K562 (cell line): ENCODE measurements at regions not wholly inside any gene's neighbourhood (a gene's known extent, or its start where the extent isn't known, plus 50 kb on each side); places are given as distances from the start of the nearest gene placed in this dataset.

ENCODE experiments used
- ATAC-seq: fragments of 200-7000 bp; cut with Tn5 transposase; 3 replicates; pipeline ENCODE4 v1.9.1; 2020; ENCODE audit warnings: moderate library complexity
- BruUV-seq: library from RNA; stranded (reverse); fragments of 400-500 nt; replicated peaks from 2 replicates; lab custom pipeline; 2021; lab: Mats Ljungman, UMichigan
- CTCF ChIA-PET: fragments of 300-600 bp; formaldehyde crosslinking; extraction: SDS; loops from one replicate; lab custom pipeline; 2021; ENCODE audit warnings: low intra/inter-chr PET ratio; lab: Yijun Ruan, JAX
- POLR2A ChIA-PET: fragments of 300-600, 350-650 bp; sonication (Branson Sonifier 250); formaldehyde crosslinking; extraction: SDS; loops from one replicate; lab custom pipeline; 2021; ENCODE audit warnings: antibody characterized with exemption, inconsistent platforms; lab: Yijun Ruan, JAX
- DNase-seq, 4 experiments: peaks; one replicate each; pipeline versions ENCODE4 v3.0.0 to v3.0.0-alpha.2; 2011 to 2018; ENCODE audit warnings: low spot score in 3 of 4, mixed read lengths in 3 of 4; ENCODE audit errors: extremely low read depth in 1 of 4
- FAIRE-seq: peaks from 2 replicates; lab custom pipeline; 2011; peaks lifted over from hg19 to GRCh38; lab: Jason Lieb, UNC
- H2AFZ ChIP-seq: 2 replicates; pipeline ENCODE4 v1.6.0; 2011; ENCODE audit warnings: low read depth, low read length, control low read depth, inconsistent platforms
- H3K27ac ChIP-seq: fragments of 200-600 bp; 3 replicates; pipeline ENCODE4 v1.8.0; 2011; ENCODE audit warnings: low read depth, mild to moderate bottlenecking, control low read depth, inconsistent platforms, low read length, moderate library complexity, mixed read lengths; ENCODE audit errors: extremely low read depth
- H3K27me3 ChIP-seq, 2 experiments: fragments of 300-600 bp in 1 of 2; 2 replicates in 1 of 2; 3 replicates in 1 of 2; pipeline versions ENCODE4 v1.6.0 to v1.8.0; 2011; ENCODE audit warnings: inconsistent platforms in 2 of 2, low read length in 2 of 2, mild to moderate bottlenecking in 1 of 2, mixed read lengths in 1 of 2, moderate library complexity in 1 of 2; ENCODE audit not compliant: control insufficient read depth in 2 of 2, insufficient read depth in 2 of 2
- H3K36me3 ChIP-seq: fragments of 300-600 bp; 3 replicates; pipeline ENCODE4 v1.8.0; 2011; ENCODE audit warnings: mild to moderate bottlenecking, low read length, inconsistent platforms; ENCODE audit not compliant: control insufficient read depth, insufficient read depth
- H3K4me1 ChIP-seq, 2 experiments: fragments of 200-600 bp in 1 of 2; replicated peaks in 1 of 2; 2 replicates in 1 of 2; 3 replicates in 1 of 2; pipeline versions ENCODE4 v1.5.1 to v1.8.0; 2011; ENCODE audit warnings: inconsistent platforms in 2 of 2, low read length in 2 of 2, mild to moderate bottlenecking in 1 of 2, mixed read lengths in 1 of 2, moderate library complexity in 1 of 2; ENCODE audit not compliant: control insufficient read depth in 2 of 2, insufficient read depth in 2 of 2
- H3K4me2 ChIP-seq: 2 replicates; pipeline ENCODE4 v1.6.1; 2011; ENCODE audit warnings: low read length, control low read depth, inconsistent platforms, mixed read lengths; ENCODE audit not compliant: insufficient read depth
- H3K4me3 ChIP-seq: fragments of 200-600 bp; sonication (generic), shearing (Covaris generic); 2 replicates; pipeline ENCODE4 v1.5.1; 2016; ENCODE audit warnings: control low read depth, inconsistent platforms
- H3K79me2 ChIP-seq: fragments of 200-600 bp; 3 replicates; pipeline ENCODE4 v1.8.0; 2011; ENCODE audit warnings: low read length, inconsistent platforms; ENCODE audit not compliant: control insufficient read depth, insufficient read depth
- H3K9ac ChIP-seq, 2 experiments: 2 replicates each; pipeline versions ENCODE4 v1.6.0 to v1.6.1; 2011; ENCODE audit warnings: low read depth in 2 of 2, low read length in 2 of 2, control low read depth in 1 of 2, inconsistent platforms in 1 of 2, mild to moderate bottlenecking in 1 of 2, mixed read lengths in 1 of 2; ENCODE audit not compliant: insufficient read depth in 1 of 2
- H3K9me1 ChIP-seq: one replicate; pipeline ENCODE4 v1.6.0; 2011; ENCODE audit warnings: inconsistent platforms, mild to moderate bottlenecking, low read length, moderate library complexity; ENCODE audit not compliant: control insufficient read depth, insufficient read depth
- H3K9me3 ChIP-seq: replicated peaks from 2 replicates; pipeline ENCODE4 v1.5.1; 2011; ENCODE audit warnings: low read depth, low read length, inconsistent platforms; ENCODE audit not compliant: control insufficient read depth, insufficient read depth
- H4K20me1 ChIP-seq: replicated peaks from 2 replicates; pipeline ENCODE4 v1.6.1; 2011; ENCODE audit warnings: low read length, inconsistent platforms, mixed read lengths; ENCODE audit not compliant: control insufficient read depth, insufficient read depth
- CBX2 ChIP-seq: fragments of 200-600 bp; sonication (generic); IDR thresholded peaks from one replicate; pipeline ENCODE4 v1.6.1; 2012; ENCODE audit warnings: mild to moderate bottlenecking, low read length, inconsistent platforms; ENCODE audit not compliant: insufficient read depth, poor library complexity, severe bottlenecking
- GATAD2B ChIP-seq: fragments of 450-650 bp; IDR thresholded peaks from 2 replicates; pipeline ENCODE4 v1.6.1; 2017; ENCODE audit warnings: mild to moderate bottlenecking, borderline replicate concordance
- IRF1 ChIP-seq: sonication (generic); formaldehyde crosslinking; IDR thresholded peaks from 2 replicates; pipeline ENCODE4 v1.8.0; 2022; ENCODE audit warnings: missing genetic modification reagents, mild to moderate bottlenecking, borderline replicate concordance
- JUN ChIP-seq, 2 experiments: sonication (generic) in 1 of 2; formaldehyde crosslinking in 1 of 2; IDR thresholded peaks; 2 replicates each; pipeline versions ENCODE4 v1.6.1 to v1.8.0; 2012 to 2022; ENCODE audit warnings: borderline replicate concordance in 2 of 2, mild to moderate bottlenecking in 2 of 2, improper control_type of control experiment in 1 of 2, low read depth in 1 of 2, low read length in 1 of 2, missing genetic modification reagents in 1 of 2
- MAFG ChIP-seq: fragments of 450-650 bp; conservative IDR thresholded peaks from 2 replicates; pipeline ENCODE4 v1.6.1; 2016; ENCODE audit warnings: missing genetic modification characterization, missing compliant biosample characterization
- MCM2 ChIP-seq: fragments of 450-650 bp; IDR thresholded peaks from 2 replicates; pipeline ENCODE4 v1.6.1; 2017; ENCODE audit warnings: low read depth, mild to moderate bottlenecking
- NCOA2 ChIP-seq, 2 experiments: fragments of 450-650 bp; IDR thresholded peaks; 2 replicates each; pipeline ENCODE4 v1.6.1; 2018; ENCODE audit warnings: mild to moderate bottlenecking in 2 of 2, moderate library complexity in 1 of 2; ENCODE audit not compliant: partially characterized antibody in 2 of 2
- NFIC ChIP-seq: fragments of 450-650 bp; IDR thresholded peaks from 2 replicates; pipeline ENCODE4 v1.6.1; 2017; ENCODE audit warnings: mild to moderate bottlenecking, inconsistent platforms
- NR3C1 ChIP-seq: sonication (generic); formaldehyde crosslinking; IDR thresholded peaks from 2 replicates; pipeline ENCODE4 v1.8.1; 2022; ENCODE audit warnings: missing genetic modification reagents
- TARDBP ChIP-seq: fragments of 450-650 bp; IDR thresholded peaks from 2 replicates; pipeline ENCODE4 v1.6.1; 2016
- ZFP36 ChIP-seq: fragments of 150-350 bp; IDR thresholded peaks from 2 replicates; pipeline ENCODE4 v1.6.1; 2018; ENCODE audit warnings: low read length, low read depth; ENCODE audit not compliant: partially characterized antibody
- ZNF232 ChIP-seq: sonication (generic); formaldehyde crosslinking; IDR thresholded peaks from 2 replicates; pipeline ENCODE4 v1.8.0; 2022; ENCODE audit warnings: mild to moderate bottlenecking, missing genetic modification reagents
- ZNF436 ChIP-seq: fragments of 250-450, 450-650 bp; sonication (Bioruptor Pico); formaldehyde crosslinking; IDR thresholded peaks from 2 replicates; pipeline ENCODE4 v1.7.0; 2020; ENCODE audit warnings: mild to moderate bottlenecking
- WGBS: fragments of 100-300 bp; shearing (Covaris generic); methylation state at CpG from one replicate; pipeline ENCODE4 v1.1.6; 2016; ENCODE audit warnings: low coverage, mixed read lengths; ENCODE audit not compliant: insufficient coverage; ENCODE audit errors: missing lambda C conversion rate; 5-methylcytosine and 5-hydroxymethylcytosine counted together
- in situ Hi-C: fragments of 300-500 bp; cut with MboI; formaldehyde crosslinking; loops from 4 replicates; pipeline ENCODE4 v1.15.0; 2018; ENCODE audit warnings: inconsistent platforms, mixed read lengths
- intact Hi-C: fragments of 100-400 bp; cut with micrococcal nuclease; formaldehyde crosslinking; loops from 2 replicates; pipeline ENCODE4 v1.14.2; 2022

- no peaks in the 10 kb centered on the region for H3K36me3 ChIP-seq
Observed at GRCh38 chr11:37727371-37727770, 1129.3 kb upstream of the RAG2 start.

DNA sequence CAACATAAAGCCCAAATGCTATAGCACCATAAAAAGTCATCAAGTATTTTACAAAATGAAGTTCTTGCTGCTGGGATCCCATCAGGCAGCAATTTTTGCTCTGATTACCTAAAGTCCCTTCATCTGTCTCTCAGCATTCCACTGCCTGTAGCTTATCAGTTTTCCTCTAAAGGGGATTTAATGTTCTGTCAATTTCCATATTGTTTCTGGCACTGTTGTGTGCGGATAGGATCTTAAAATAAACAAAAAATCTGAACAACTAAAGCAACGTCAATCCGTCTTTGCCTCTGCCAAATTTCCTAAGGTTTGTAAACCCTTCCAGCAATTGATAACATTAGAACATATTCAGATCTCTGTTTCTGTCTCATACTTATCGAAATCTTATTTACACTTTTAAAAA lies 1126.3 kb upstream of the RAG2 start:
- FAIRE-seq = no peak
- no peak overlapping the region for H2AFZ ChIP-seq
- BruUV-seq = no TSS peak
- H3K4me3 ChIP-seq = no peak overlapping the region
- H3K27ac ChIP-seq = no peak overlapping the region
- ChIA-PET CTCF (no interaction called here), POLR2A (no interaction called here)
- no peak for DNase-seq
- no peaks in the 10 kb centered on the region for H3K36me3 ChIP-seq
- TF ChIP-seq GATAD2B (no peak), NCOA2 (IDR thresholded peaks at IDR 0.05; ENCODE audit: partially characterized antibody in 2 of 2) (no peak), NFIC (no peak), IRF1 (CRISPR knock-in tag) (no peak), JUN (IDR thresholded peaks at IDR 0.05; ENCODE audit: borderline replicate concordance, low read depth, low read length) (no peak), JUN (CRISPR knock-in tag; IDR thresholded peaks at IDR 0.05; ENCODE audit: borderline replicate concordance) (no peak), ZFP36 (no peak), MAFG (tag) (no peak), ZNF436 (no peak), MCM2 (no peak), ZNF232 (no peak), TARDBP (no peak), CBX2 (no peak)
- ATAC-seq = no peak
- no peaks in the 10 kb centered on the region for H3K27me3 ChIP-seq
- intact Hi-C loops (no loop called here), in situ Hi-C loops (no loop called here)
- 0 out of 2 replicates have a peak, but pooled peaks cover 2% of the 10 kb centered on the region for H3K9me3 ChIP-seq
- H3K9ac ChIP-seq = no peak overlapping the region
- H3K4me2 ChIP-seq = no peak overlapping the region
- no peaks in the 10 kb centered on the region for H3K4me1 ChIP-seq
- 0% methylated on average over 4 of the region's 4 CpGs for WGBS
- no peaks in the 10 kb centered on the region for H4K20me1 ChIP-seq
- H3K9me1 ChIP-seq = no peaks in the 10 kb centered on the region
- no peaks in the 10 kb centered on the region for H3K79me2 ChIP-seq

More at GRCh38 chr11:37727371-37727770, 1129.3 kb upstream of the RAG2 start:
- ChIA-PET POLR2A (no interaction called here), CTCF (no interaction called here)
- no peak for FAIRE-seq
- H3K79me2 ChIP-seq = no peaks in the 10 kb centered on the region
- H3K9me3 ChIP-seq = 0 out of 2 replicates have a peak, but pooled peaks cover 2% of the 10 kb centered on the region
- no peak overlapping the region for H3K4me3 ChIP-seq
- H4K20me1 ChIP-seq = no peaks in the 10 kb centered on the region
- no peak for DNase-seq
- H2AFZ ChIP-seq = no peak overlapping the region
- WGBS = 0% methylated on average over 2 of the region's 2 CpGs
- no peak for ATAC-seq
- H3K9me1 ChIP-seq = no peaks in the 10 kb centered on the region
- no peaks in the 10 kb centered on the region for H3K4me1 ChIP-seq
- H3K27ac ChIP-seq = no peak overlapping the region
- BruUV-seq = no TSS peak
- H3K27me3 ChIP-seq = no peaks in the 10 kb centered on the region
- intact Hi-C loops = no loop called here
- no peak for TF ChIP-seq NR3C1 (CRISPR knock-in tag)
- in situ Hi-C loops = no loop called here
- H3K4me2 ChIP-seq = no peak overlapping the region
- H3K9ac ChIP-seq = no peak overlapping the region
